ENCODE measurements at regions not wholly inside any gene's neighbourhood (a gene's known extent, or its start where the extent isn't known, plus 50 kb on each side); places are given as distances from the start of the nearest gene placed in this dataset.

GRCh38 chr15:57896114-57896513 lies 169.4 kb downstream of the ALDH1A2 start:
- TF ChIP-seq CTCF (IDR thresholded peaks at IDR 0.05): no peak
- TF ChIP-seq POLR2A (IDR thresholded peaks at IDR 0.05): no peak
